Skeletal muscle satellite cell (primary cell): ENCODE measurements at regions not wholly inside any gene's neighbourhood (a gene's known extent, or its start where the extent isn't known, plus 50 kb on each side); places are given as distances from the start of the nearest gene placed in this dataset.

Source experiments
- H3K27me3 ChIP-seq: 2 replicates; pipeline ENCODE4 v1.7.0; 2013; ENCODE audit warnings: low read length; ENCODE audit not compliant: control insufficient read depth, insufficient read depth
- H3K36me3 ChIP-seq: 2 replicates; pipeline ENCODE4 v1.7.0; 2013; ENCODE audit warnings: mild to moderate bottlenecking, control low read depth, low read length; ENCODE audit not compliant: insufficient read depth
- H3K4me1 ChIP-seq: 2 replicates; pipeline ENCODE4 v1.7.0; 2013; ENCODE audit warnings: low read length; ENCODE audit not compliant: control insufficient read depth, insufficient read depth
- H3K4me2 ChIP-seq: 2 replicates; pipeline ENCODE4 v1.7.0; 2013; ENCODE audit warnings: mild to moderate bottlenecking, low read length
- H3K4me3 ChIP-seq: 2 replicates; pipeline ENCODE4 v1.7.0; 2013; ENCODE audit warnings: low read length
- H3K9ac ChIP-seq: 2 replicates; pipeline ENCODE4 v1.7.0; 2013; ENCODE audit warnings: mild to moderate bottlenecking, low read depth, low read length, moderate library complexity
- H3K9me3 ChIP-seq: replicated peaks from 2 replicates; pipeline ENCODE4 v1.7.0; 2013; ENCODE audit warnings: mild to moderate bottlenecking, control low read depth, low read length

DNA sequence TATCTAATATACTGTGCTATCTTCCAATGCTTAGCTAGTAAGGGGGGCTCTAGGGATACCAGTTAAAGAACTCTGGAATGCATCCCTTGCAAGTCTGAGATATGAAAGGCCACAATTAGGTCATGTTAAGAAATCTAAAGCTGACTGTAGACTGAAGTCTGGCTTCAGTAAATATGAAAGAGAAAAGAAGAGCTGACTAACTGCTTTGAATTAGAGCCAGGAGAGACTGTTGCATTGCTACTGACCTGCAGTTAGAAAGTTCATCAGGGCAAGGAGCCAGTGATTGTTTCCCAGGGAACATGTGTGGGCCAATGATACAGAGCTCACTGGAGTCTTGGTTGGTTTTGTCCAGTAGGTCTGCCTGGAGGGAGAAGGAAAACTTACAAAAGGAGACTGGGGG lies 472.1 kb upstream of the TNC start:
- Histone ChIP-seq H3K4me2 (peak overlapping the region; percentile 21), H3K9ac (peak overlapping the region; percentile 11), H3K36me3 (no peaks in the 10 kb centered on the region), H3K27me3 (no peaks in the 10 kb centered on the region), H3K4me1 (peaks cover 44% of the 10 kb centered on the region), H3K9me3 (no peaks in the 10 kb centered on the region), H3K4me3 (no peak overlapping the region)

DNA sequence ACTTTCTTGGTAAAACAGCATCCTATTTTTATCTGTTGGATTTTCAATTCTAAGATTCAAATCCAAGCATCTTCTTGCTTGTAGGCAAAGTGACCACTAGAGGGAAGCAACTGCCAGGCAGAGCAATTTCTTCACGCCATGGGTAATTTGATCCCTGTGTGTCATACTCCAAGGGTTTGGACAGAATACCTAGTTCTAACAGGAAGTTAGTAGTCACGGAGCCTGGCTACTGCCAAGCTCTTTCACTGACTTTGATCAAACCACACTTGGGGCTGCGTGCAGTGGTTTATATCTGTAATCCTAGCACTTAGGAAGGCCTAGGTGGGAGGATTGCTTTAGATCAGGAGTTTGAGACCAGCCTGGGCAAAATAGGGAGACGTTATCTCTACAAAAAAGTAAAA lies 473.6 kb upstream of the TNC start:
- Histone ChIP-seq H3K9me3 (no peaks in the 10 kb centered on the region), H3K36me3 (no peaks in the 10 kb centered on the region), H3K4me3 (no peak overlapping the region), H3K4me1 (peaks cover 59% of the 10 kb centered on the region), H3K27me3 (no peaks in the 10 kb centered on the region), H3K9ac (peak overlapping the region; percentile 38), H3K4me2 (peak overlapping the region; percentile 29)

DNA sequence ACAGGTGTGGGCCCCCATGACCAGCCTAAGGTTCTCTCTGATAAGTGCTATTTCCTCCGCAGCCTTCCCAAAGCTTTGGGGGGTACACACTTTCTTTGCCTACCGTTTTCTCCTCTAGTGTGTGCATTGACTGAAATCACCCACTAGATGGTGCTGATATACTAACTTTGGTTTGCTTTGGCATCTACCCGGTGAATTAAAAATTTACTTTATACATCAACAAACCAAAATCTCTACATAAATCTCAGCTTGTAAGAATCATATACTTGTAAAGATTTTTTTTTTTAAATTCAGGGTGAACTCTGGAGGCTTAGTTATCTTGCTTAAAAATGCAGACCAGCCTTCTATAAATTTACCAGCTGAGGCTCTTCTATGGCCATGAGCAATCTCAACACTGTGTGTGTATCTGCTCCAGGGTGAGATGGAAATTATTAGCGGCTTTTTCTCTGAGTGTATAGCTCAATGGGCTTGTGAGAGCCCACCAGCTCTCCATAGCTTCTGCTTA lies 475.7 kb upstream of the TNC start:
- Histone ChIP-seq H3K9me3 (no peaks in the 10 kb centered on the region), H3K9ac (peak overlapping the region; percentile 69), H3K4me3 (no peak overlapping the region), H3K4me2 (no peak overlapping the region), H3K4me1 (peaks cover 79% of the 10 kb centered on the region), H3K36me3 (no peaks in the 10 kb centered on the region), H3K27me3 (no peaks in the 10 kb centered on the region)

DNA sequence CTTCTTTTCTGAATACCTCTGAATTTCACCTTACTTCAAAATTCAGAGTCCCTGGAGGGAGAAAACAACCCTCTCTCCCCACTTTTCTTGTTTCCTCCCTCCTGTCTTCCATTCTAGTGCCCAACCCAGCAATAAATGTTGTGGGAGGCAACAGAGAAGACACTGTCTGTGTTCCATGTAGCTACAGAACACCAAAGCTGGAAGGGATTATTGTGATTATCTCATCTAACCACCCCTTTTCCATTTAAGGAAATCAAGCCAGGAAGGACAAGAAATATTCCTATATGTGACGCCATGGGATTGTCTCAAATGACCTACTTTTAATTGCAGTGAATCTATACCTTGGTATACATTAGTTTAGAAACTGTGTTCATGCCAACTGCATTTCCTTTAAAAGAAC lies 476.6 kb upstream of the TNC start:
- peak overlapping the region; percentile 69 for H3K9ac ChIP-seq
- no peak overlapping the region for H3K4me3 ChIP-seq
- no peak overlapping the region for H3K4me2 ChIP-seq
- no peaks in the 10 kb centered on the region for H3K27me3 ChIP-seq
- H3K9me3 ChIP-seq: no peaks in the 10 kb centered on the region
- peaks cover 82% of the 10 kb centered on the region for H3K4me1 ChIP-seq
- H3K36me3 ChIP-seq: no peaks in the 10 kb centered on the region

DNA sequence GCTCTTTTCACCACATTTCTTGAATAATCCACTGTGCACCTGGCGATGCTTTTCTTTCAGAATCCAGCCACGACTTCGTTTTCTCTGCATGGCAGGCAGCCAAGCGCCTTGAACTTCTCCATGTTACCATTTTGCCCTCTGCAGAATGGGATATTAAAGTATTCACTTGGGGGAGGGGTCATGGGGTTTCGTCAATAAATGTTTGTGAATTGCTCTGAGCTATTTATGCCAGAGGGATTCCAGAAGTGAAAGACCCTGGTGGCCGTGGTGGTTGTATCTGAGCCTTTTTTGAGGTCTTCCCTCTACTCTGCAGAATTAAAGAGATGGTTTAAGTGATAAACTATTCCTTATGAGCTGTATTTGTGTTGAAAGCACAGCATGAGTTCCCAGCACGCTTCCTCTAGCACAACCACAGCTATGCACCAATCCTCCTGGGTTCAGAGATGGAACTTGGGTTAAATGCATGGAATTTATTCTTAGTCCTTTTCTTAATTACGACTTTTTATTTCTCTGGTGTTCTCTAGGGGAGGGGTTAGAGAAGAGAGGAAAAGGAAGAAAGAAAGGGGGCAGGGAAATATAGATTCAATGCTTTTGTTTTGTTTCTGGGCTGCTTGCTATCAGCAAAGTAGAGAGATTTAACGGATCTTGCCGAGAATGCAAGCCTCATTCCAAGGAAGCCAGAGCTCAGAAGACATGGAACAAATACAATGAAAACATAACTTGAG lies 478.2 kb upstream of the TNC start:
- Histone ChIP-seq H3K4me3 (peak overlapping the region; percentile 59), H3K36me3 (no peaks in the 10 kb centered on the region), H3K4me2 (peak overlapping the region; percentile 76)

DNA sequence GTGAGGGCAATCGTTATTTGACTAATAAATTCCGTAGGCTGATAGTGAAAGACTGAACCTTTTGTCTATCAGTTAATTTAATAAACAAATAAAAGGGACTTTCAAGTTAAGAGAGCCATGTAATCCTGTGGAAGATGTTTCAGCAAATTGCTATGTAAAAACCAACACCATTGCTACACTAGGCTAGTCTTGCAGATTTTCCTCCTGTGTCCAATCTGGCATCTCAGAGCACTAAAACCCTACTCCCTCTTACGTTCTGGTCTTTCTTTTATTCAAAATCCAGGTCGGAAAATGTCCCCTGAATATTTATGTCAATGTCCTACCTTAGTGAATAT lies 478.8 kb upstream of the TNC start:
- Histone ChIP-seq H3K9ac (peak overlapping the region; percentile 87), H3K36me3 (no peaks in the 10 kb centered on the region), H3K4me2 (peak overlapping the region; percentile 76), H3K4me3 (peak overlapping the region; percentile 59), H3K4me1 (peaks cover 66% of the 10 kb centered on the region), H3K27me3 (no peaks in the 10 kb centered on the region), H3K9me3 (no peaks in the 10 kb centered on the region)

More for the DNA sequence above, 478.2 kb upstream of the TNC start:
- Histone ChIP-seq H3K27me3 (no peaks in the 10 kb centered on the region), H3K9ac (peak overlapping the region; percentile 87), H3K9me3 (no peaks in the 10 kb centered on the region), H3K4me1 (peaks cover 69% of the 10 kb centered on the region)

DNA sequence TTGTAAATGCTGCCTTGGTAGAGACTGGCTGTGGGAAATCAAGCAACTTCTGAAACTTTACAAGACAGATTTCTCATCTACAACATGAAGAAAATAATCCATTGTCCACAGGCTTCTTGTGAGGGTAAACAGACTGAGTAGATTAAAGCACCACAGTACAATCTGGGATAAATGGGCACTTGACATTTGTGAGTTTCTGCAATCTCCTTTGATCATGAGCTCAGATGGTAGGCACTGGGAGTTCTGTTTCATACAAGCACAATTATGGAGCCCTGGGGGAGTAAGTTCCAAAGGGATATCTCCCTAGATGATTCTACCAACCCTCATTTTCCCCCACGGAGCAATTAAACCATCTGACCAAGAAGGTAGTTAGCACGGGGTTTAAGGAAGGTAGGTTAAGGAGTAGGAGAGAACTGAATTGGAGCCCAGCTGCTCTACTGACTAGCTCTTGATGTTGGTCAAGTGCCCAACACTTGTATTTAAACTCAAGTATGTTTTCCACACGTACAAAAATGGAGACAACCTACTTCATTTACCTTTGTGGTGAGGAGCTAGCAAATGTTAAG lies 479.5 kb upstream of the TNC start:
- Histone ChIP-seq H3K4me1 (peaks cover 59% of the 10 kb centered on the region), H3K9ac (peak overlapping the region; percentile 87), H3K4me2 (peak overlapping the region; percentile 76), H3K27me3 (no peaks in the 10 kb centered on the region), H3K9me3 (no peaks in the 10 kb centered on the region), H3K36me3 (no peaks in the 10 kb centered on the region), H3K4me3 (peak overlapping the region; percentile 59)

DNA sequence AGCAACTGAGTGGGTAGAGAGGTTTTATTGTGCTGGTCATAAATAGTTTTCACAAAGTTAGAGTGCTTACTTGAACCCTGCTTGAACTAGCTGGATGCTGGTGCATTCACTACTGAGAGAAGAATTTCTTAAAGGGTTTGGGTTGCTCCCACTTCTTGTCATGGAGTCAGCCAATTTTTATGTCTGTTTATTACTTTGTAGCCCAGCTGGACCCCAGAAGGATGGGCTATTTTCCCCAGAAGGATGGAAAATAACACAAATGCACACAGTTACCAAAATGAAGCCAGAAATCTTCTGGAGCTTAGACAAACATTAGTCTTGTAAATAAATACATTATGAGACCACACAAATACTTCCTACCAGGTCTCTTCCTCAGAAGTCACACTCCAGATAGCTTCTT lies 480.8 kb upstream of the TNC start:
- no peak overlapping the region for H3K9ac ChIP-seq

DNA sequence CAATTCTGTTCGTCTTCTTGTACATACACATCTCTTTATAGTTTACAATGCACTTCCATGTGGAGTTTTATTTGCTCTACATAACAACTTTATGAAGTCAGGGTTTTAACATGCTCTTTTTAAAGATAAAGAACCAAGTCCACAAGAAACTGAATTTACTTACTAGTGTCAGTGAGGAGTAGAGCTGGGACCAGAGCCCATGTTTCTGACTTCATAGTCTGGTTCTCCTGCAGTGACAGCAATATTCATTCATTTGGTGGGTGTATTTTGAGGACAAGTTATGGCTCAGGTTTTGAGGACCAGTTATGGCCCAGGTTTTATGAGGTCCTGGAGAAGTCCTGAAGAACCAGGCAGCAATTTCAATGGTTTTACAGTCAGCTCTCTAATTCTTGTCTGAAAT lies 481.9 kb upstream of the TNC start:
- Histone ChIP-seq H3K9me3 (no peaks in the 10 kb centered on the region), H3K27me3 (no peaks in the 10 kb centered on the region), H3K9ac (no peak overlapping the region), H3K4me3 (no peak overlapping the region), H3K36me3 (no peaks in the 10 kb centered on the region), H3K4me2 (no peak overlapping the region), H3K4me1 (peaks cover 52% of the 10 kb centered on the region)

More for the DNA sequence above, 480.8 kb upstream of the TNC start:
- Histone ChIP-seq H3K36me3 (no peaks in the 10 kb centered on the region), H3K9me3 (no peaks in the 10 kb centered on the region), H3K4me1 (peaks cover 56% of the 10 kb centered on the region), H3K4me3 (no peak overlapping the region), H3K27me3 (no peaks in the 10 kb centered on the region), H3K4me2 (peak overlapping the region; percentile 23)

DNA sequence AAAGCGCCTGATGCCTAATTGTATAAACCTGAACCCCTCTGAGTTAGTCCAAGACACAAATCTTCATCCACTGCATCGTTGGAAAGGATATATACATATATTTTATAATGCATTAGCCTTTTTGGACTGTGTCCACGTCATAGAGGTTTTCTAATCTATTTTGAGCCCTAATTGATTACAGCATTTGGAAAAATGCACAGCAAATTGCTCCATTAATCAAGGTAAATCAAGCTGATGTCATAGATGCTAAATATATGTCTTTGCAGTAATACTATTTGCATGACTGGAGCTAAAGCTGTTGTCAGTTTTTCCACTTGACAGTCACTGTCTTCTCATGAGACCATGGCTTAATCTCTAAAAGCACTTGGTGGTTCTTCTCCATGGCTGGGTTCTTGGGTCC lies 483.5 kb upstream of the TNC start:
- H3K4me1 ChIP-seq: peaks cover 42% of the 10 kb centered on the region
- H3K9ac ChIP-seq: no peak overlapping the region
- H3K27me3 ChIP-seq: no peaks in the 10 kb centered on the region
- H3K36me3 ChIP-seq: no peaks in the 10 kb centered on the region
- H3K4me3 ChIP-seq: no peak overlapping the region
- no peak overlapping the region for H3K4me2 ChIP-seq
- H3K9me3 ChIP-seq: no peaks in the 10 kb centered on the region

DNA sequence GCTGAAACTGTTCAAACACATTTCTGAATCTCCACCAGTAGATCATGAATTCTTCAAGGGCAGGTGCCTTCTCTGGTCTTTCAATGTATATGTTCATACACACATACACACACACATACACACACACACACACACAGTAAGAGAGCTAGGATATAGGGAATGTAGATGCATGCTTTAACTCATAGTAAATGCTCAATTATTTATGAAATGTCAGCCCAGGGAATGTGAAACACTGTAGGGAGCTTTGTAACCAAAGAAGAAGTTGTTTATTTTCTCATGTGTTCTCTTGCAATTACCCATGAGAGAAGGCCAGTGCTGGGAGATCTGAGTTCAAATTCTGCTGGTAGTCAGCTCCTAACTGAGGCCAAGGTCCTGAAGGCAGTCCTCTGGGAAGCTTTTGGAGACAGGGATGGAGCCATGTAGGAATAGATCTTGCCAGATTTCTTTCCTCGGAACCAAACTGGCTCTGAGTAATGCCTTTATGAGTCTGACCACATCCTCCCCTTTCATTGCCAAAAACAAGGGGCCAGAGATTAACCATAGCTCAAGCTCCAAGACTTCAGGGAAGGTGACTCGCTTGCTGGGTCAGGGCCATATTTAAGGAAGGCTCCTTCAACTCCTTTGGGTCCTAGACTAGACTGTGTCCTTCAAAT lies 487.0 kb upstream of the TNC start:
- peaks cover 13% of the 10 kb centered on the region for H3K4me1 ChIP-seq
- H3K9me3 ChIP-seq: no peaks in the 10 kb centered on the region
- no peak overlapping the region for H3K4me3 ChIP-seq
- no peak overlapping the region for H3K4me2 ChIP-seq
- H3K36me3 ChIP-seq: no peaks in the 10 kb centered on the region
- H3K27me3 ChIP-seq: no peaks in the 10 kb centered on the region
- no peak overlapping the region for H3K9ac ChIP-seq
